ENCODE measurements at regions not wholly inside any gene's neighbourhood (a gene's known extent, or its start where the extent isn't known, plus 50 kb on each side); places are given as distances from the start of the nearest gene placed in this dataset.

DNA sequence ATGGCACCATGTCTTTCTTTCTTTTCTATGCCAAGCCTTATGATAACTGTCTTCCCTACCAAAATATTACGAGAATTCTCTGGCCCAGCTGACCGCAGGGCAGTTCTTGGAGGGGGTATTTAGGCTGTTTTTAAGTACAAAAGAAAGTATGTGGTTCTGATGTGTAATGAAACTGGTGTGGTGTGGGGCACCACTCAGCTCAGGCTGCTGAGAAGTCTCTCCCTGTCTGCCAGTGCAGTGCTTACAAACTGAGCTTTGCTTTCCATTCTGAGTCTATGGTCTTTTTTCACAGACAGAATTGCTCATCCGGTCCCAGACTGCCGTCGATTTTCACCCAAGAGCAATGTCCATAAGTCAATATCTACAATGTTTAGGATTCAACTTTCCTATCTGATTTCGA lies 847.6 kb downstream of the NTRK3 start:
- TF ChIP-seq, protein P1, sequence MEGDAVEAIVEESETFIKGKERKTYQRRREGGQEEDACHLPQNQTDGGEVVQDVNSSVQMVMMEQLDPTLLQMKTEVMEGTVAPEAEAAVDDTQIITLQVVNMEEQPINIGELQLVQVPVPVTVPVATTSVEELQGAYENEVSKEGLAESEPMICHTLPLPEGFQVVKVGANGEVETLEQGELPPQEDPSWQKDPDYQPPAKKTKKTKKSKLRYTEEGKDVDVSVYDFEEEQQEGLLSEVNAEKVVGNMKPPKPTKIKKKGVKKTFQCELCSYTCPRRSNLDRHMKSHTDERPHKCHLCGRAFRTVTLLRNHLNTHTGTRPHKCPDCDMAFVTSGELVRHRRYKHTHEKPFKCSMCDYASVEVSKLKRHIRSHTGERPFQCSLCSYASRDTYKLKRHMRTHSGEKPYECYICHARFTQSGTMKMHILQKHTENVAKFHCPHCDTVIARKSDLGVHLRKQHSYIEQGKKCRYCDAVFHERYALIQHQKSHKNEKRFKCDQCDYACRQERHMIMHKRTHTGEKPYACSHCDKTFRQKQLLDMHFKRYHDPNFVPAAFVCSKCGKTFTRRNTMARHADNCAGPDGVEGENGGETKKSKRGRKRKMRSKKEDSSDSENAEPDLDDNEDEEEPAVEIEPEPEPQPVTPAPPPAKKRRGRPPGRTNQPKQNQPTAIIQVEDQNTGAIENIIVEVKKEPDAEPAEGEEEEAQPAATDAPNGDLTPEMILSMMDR (IDR thresholded peaks at IDR 0.05), result no peak
- TF ChIP-seq POLR2A (IDR thresholded peaks at IDR 0.05), result no peak

Measured in prostate gland (tissue), 2 donors.